Chondrocyte (in vitro differentiated cells): ENCODE measurements at regions not wholly inside any gene's neighbourhood (a gene's known extent, or its start where the extent isn't known, plus 50 kb on each side); places are given as distances from the start of the nearest gene placed in this dataset.

ENCODE experiments used
- DNase-seq: peaks from one replicate; pipeline ENCODE4 v3.0.0; 2021; ENCODE audit warnings: mixed read lengths, low spot score
- H3K27ac Mint-ChIP-seq: one replicate; pipeline ENCODE4 v1.8.0; 2021; ENCODE audit warnings: mild to moderate bottlenecking, moderate library complexity, mixed read lengths; ENCODE audit not compliant: unreplicated experiment
- H3K27me3 Mint-ChIP-seq: 2 replicates; pipeline ENCODE4 v1.8.0; 2021; ENCODE audit warnings: low read depth, mixed read lengths
- H3K36me3 Mint-ChIP-seq: 2 replicates; pipeline ENCODE4 v1.8.0; 2021; ENCODE audit warnings: low read depth, mixed read lengths
- H3K4me1 Mint-ChIP-seq: 2 replicates; pipeline ENCODE4 v1.8.0; 2021; ENCODE audit warnings: low read depth, mild to moderate bottlenecking, mixed read lengths
- H3K4me3 Mint-ChIP-seq: one replicate; pipeline ENCODE4 v1.8.0; 2021; ENCODE audit warnings: mild to moderate bottlenecking, moderate library complexity, mixed read lengths; ENCODE audit not compliant: unreplicated experiment
- H3K9me3 Mint-ChIP-seq: 2 replicates; pipeline ENCODE4 v1.8.0; 2021; ENCODE audit warnings: low read depth, mixed read lengths
- TF ChIP-seq, protein P1 (sequence below): fragments of 200-600 bp; sonication (generic); IDR thresholded peaks from 2 replicates; pipeline ENCODE4 v1.5.0; 2021; ENCODE audit warnings: antibody characterized with exemption, mild to moderate bottlenecking, moderate library complexity

DNA sequence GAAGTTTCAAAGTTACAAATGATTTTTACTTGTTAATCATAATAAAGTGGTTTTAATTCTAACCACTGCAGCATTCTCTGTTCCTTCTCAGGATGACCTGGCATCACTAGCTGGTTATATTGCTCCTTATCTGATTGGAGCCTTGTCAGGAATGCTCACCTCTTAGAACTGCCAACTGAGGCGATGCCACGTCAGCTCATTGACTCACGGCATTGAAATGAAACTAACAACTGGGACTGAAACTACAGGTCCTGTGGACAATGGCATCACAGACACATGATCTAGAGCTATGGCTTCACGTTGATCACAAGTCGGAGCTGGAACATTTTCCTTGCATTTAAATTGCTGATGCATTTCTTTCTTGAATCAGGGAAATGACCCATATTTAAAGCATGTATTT, 54.9 kb upstream of the MAP2 start:
- Mint-ChIP-seq H3K36me3 (no peaks in the 10 kb centered on the region), H3K27ac (no peak overlapping the region), H3K27me3 (peaks cover 7% of the 10 kb centered on the region), H3K4me1 (no peaks in the 10 kb centered on the region), H3K4me3 (no peak overlapping the region), H3K9me3 (peaks cover 20% of the 10 kb centered on the region)
- no peak for DNase-seq
- TF ChIP-seq, protein P1, sequence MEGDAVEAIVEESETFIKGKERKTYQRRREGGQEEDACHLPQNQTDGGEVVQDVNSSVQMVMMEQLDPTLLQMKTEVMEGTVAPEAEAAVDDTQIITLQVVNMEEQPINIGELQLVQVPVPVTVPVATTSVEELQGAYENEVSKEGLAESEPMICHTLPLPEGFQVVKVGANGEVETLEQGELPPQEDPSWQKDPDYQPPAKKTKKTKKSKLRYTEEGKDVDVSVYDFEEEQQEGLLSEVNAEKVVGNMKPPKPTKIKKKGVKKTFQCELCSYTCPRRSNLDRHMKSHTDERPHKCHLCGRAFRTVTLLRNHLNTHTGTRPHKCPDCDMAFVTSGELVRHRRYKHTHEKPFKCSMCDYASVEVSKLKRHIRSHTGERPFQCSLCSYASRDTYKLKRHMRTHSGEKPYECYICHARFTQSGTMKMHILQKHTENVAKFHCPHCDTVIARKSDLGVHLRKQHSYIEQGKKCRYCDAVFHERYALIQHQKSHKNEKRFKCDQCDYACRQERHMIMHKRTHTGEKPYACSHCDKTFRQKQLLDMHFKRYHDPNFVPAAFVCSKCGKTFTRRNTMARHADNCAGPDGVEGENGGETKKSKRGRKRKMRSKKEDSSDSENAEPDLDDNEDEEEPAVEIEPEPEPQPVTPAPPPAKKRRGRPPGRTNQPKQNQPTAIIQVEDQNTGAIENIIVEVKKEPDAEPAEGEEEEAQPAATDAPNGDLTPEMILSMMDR: no peak

DNA sequence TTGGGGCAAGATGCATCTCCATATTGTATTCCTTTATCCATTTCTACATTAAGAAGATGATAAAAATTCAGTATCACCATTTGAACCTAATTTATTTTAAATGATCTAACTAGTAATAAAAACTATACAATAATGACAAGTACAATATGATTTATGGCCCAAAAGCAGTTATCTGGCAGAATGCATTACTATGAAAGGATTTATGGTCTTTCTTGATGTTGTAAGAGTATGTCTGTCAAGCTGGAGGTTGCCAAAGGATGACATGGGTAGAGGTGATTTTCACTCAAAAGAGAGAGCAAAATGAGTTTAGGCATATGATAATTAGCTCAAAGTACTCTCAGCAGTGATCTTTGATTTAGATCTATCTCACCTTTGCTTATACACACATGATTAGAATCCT, 54.2 kb upstream of the MAP2 start:
- no peaks in the 10 kb centered on the region for H3K36me3 Mint-ChIP-seq
- no peak overlapping the region for H3K4me3 Mint-ChIP-seq

DNA sequence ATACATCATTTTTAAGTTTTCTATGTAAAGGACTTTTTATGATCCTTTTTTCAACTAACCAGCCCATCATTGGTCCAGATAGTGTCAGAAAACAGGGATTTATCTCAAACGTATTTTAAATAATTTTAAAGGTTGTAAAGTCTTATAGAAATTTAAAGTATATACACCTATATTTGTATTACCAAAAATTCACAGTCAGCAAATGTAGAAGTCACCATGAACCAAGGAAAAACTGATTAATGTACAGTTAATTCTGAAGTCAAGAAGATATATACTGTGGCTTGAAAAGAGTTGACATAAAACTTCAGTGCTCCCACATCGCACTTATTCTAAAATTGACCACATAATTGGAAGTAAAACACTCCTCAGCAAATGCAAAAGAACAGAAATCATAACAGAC, 52.4 kb upstream of the MAP2 start:
- DNase-seq: no peak
- Mint-ChIP-seq H3K9me3 (peaks cover 39% of the 10 kb centered on the region), H3K27me3 (peaks cover 7% of the 10 kb centered on the region), H3K27ac (no peak overlapping the region), H3K4me3 (no peak overlapping the region), H3K36me3 (no peaks in the 10 kb centered on the region), H3K4me1 (no peaks in the 10 kb centered on the region)
- TF ChIP-seq, protein P1: no peak

More for the DNA sequence above, 54.2 kb upstream of the MAP2 start:
- no peak for DNase-seq
- no peaks in the 10 kb centered on the region for H3K4me1 Mint-ChIP-seq
- TF ChIP-seq, protein P1: no peak
- H3K27ac Mint-ChIP-seq: no peak overlapping the region
- H3K9me3 Mint-ChIP-seq: peaks cover 24% of the 10 kb centered on the region
- H3K27me3 Mint-ChIP-seq: peaks cover 7% of the 10 kb centered on the region
